ENCODE measurements at regions not wholly inside any gene's neighbourhood (a gene's known extent, or its start where the extent isn't known, plus 50 kb on each side); places are given as distances from the start of the nearest gene placed in this dataset.

DNA sequence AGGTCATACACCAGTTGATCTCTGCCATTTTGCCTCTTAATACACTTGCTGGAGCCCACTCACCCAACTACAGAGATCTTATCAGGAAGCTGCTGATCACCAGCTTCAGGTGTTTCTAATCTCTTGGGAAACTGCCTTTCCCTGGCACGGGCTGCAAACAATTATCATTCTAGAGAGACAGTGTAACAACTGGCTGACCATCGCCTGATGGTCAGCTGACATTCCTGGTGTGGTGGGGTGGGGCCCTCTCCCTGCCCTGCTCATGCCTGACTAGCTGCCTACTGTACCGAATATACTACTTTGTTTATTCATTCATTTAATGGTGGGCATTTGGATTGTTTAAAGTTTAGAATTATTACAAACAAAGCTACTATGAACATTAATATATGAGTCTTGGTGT is 311.5 kb downstream of the CBLN2 start:
- TF ChIP-seq NFRKB (IDR thresholded peaks at IDR 0.05) (no peak), L3MBTL2 (conservative IDR thresholded peaks at IDR 0.05) (no peak), LEF1 (IDR thresholded peaks at IDR 0.05; ENCODE audit: borderline replicate concordance) (no peak), HDGF (IDR thresholded peaks at IDR 0.05; ENCODE audit: borderline replicate concordance) (no peak), FOXM1 (IDR thresholded peaks at IDR 0.05; ENCODE audit: borderline replicate concordance) (no peak), SUZ12 (IDR thresholded peaks at IDR 0.05) (no peak), TARDBP (IDR thresholded peaks at IDR 0.05) (no peak), FOXA1 (IDR thresholded peaks at IDR 0.05) (no peak), ZNF384 (IDR thresholded peaks at IDR 0.05) (no peak), BHLHE40 (IDR thresholded peaks at IDR 0.05; ENCODE audit: borderline replicate concordance) (no peak), ELF4 (IDR thresholded peaks at IDR 0.05) (no peak), FOXK2 (IDR thresholded peaks at IDR 0.05) (no peak)

DNA sequence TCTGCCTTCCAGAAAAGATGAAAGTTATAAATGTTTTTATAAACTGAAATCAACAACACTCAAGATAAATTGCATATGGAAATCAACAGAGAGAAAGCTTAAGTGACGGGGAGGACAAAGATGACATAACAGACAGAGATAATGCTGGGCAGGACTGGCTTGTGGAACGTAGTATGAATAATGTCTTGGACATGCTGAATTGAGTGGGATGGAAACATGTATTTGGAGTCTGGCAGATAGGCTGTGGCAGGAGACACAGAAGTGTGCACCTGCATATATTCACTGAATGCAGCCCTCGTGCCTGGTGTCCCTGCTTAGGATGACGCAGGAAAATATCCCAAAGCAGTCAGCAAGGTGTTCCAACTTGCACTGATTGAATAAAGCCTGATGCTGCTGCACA is 318.2 kb downstream of the CBLN2 start:
- no peak for DNase-seq (ENCODE audit: extremely low spot score)
- ChIA-PET CTCF (no interaction called here), POLR2A (no interaction called here)
- TF ChIP-seq ARNT (IDR thresholded peaks at IDR 0.05) (no peak), SP1 (IDR thresholded peaks at IDR 0.05) (no peak), HDGF (IDR thresholded peaks at IDR 0.05; ENCODE audit: borderline replicate concordance) (no peak), FOXM1 (IDR thresholded peaks at IDR 0.05; ENCODE audit: borderline replicate concordance) (no peak), ELF4 (IDR thresholded peaks at IDR 0.05) (no peak), SUZ12 (IDR thresholded peaks at IDR 0.05) (no peak), ZNF384 (IDR thresholded peaks at IDR 0.05) (no peak), TARDBP (IDR thresholded peaks at IDR 0.05) (no peak), FOXK2 (IDR thresholded peaks at IDR 0.05) (no peak), NFRKB (IDR thresholded peaks at IDR 0.05) (no peak), CTBP1 (IDR thresholded peaks at IDR 0.05; ENCODE audit: borderline replicate concordance) (no peak), L3MBTL2 (conservative IDR thresholded peaks at IDR 0.05) (no peak), FOXA1 (IDR thresholded peaks at IDR 0.05) (no peak), BHLHE40 (IDR thresholded peaks at IDR 0.05; ENCODE audit: borderline replicate concordance) (no peak), LEF1 (IDR thresholded peaks at IDR 0.05; ENCODE audit: borderline replicate concordance) (no peak)
- TF ChIP-seq, protein P1, sequence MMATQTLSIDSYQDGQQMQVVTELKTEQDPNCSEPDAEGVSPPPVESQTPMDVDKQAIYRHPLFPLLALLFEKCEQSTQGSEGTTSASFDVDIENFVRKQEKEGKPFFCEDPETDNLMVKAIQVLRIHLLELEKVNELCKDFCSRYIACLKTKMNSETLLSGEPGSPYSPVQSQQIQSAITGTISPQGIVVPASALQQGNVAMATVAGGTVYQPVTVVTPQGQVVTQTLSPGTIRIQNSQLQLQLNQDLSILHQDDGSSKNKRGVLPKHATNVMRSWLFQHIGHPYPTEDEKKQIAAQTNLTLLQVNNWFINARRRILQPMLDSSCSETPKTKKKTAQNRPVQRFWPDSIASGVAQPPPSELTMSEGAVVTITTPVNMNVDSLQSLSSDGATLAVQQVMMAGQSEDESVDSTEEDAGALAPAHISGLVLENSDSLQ (IDR thresholded peaks at IDR 0.05): no peak

More for the DNA sequence above, 311.5 kb downstream of the CBLN2 start:
- no peak for DNase-seq (ENCODE audit: extremely low spot score)
- CTCF ChIA-PET: no interaction called here
- POLR2A ChIA-PET: no interaction called here

DNA sequence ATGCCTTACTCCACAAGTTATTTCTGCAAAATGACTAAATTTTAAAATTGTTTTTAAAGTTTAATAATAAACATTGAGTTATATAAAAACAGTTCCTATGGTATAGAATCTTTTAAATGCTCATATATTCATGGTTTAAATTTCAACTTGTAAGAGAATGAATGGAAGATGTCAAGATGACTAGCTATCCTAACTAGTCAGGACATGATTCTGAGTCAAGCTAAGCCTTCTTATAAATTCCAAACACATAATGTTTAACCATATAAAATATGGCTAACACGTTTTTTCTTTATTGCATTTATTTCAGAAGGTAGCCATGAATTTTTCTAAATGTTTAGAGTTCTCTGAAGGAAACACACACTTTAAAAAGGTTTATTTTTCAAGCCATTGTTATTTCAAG is 320.4 kb downstream of the CBLN2 start:
- CTCF ChIA-PET: no interaction called here
- no peak for DNase-seq (ENCODE audit: extremely low spot score)
- POLR2A ChIA-PET: no interaction called here
- TF ChIP-seq LEF1 (IDR thresholded peaks at IDR 0.05; ENCODE audit: borderline replicate concordance): no peak
- no peak for TF ChIP-seq ARNT (IDR thresholded peaks at IDR 0.05)
- TF ChIP-seq FOXA1 (IDR thresholded peaks at IDR 0.05): no peak
- TF ChIP-seq TARDBP (IDR thresholded peaks at IDR 0.05): no peak
- TF ChIP-seq, protein P1 (IDR thresholded peaks at IDR 0.05): no peak
- no peak for TF ChIP-seq FOXK2 (IDR thresholded peaks at IDR 0.05)
- TF ChIP-seq HDGF (IDR thresholded peaks at IDR 0.05; ENCODE audit: borderline replicate concordance): no peak
- no peak for TF ChIP-seq CTBP1 (IDR thresholded peaks at IDR 0.05; ENCODE audit: borderline replicate concordance)
- TF ChIP-seq ELF4 (IDR thresholded peaks at IDR 0.05): no peak
- TF ChIP-seq L3MBTL2 (conservative IDR thresholded peaks at IDR 0.05): no peak
- TF ChIP-seq ZNF384 (IDR thresholded peaks at IDR 0.05): no peak
- TF ChIP-seq NFRKB (IDR thresholded peaks at IDR 0.05): no peak
- TF ChIP-seq FOXM1 (IDR thresholded peaks at IDR 0.05; ENCODE audit: borderline replicate concordance): no peak
- TF ChIP-seq BHLHE40 (IDR thresholded peaks at IDR 0.05; ENCODE audit: borderline replicate concordance): no peak
- no peak for TF ChIP-seq SP1 (IDR thresholded peaks at IDR 0.05)
- TF ChIP-seq SUZ12 (IDR thresholded peaks at IDR 0.05): no peak

DNA sequence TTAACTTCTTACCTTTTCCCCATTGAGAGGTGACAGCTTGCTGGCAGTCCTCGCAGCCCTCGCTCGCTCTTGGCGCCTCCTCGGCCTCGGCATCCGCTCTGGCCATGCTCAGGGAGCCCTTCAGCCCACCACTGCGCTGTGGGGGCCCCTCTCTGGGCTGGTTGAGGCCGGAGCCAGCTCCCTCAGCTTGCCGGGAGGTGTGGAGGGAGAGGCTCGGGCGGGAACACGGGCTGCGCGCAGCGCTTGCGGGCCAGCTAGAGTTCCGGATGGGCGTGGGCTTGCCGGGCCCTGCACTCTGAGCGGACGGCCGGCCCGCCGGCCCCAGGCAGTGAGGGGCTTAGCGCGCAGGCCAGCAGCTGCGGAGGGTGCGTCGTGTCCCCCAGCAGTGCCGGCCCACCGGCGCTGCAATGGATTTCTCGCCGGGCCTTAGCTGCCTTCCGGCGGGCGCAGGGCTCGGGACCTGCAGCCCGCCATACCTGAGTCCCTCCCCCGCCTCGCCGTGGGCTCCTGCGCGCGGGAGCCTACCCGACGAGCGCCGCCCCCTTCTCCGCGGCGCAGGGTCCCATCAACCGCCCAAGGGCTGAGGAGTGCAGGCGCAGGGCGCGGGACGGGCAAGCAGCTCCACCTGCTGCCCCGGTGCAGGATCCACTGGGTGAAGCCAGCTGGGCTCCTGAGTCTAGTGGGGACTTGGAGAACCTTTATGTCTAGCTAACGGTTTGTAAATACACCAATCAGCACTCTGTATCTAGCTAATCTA is 335.0 kb downstream of the CBLN2 start:
- TF ChIP-seq TARDBP (IDR thresholded peaks at IDR 0.05) (no peak), HDGF (IDR thresholded peaks at IDR 0.05; ENCODE audit: borderline replicate concordance) (no peak), FOXA1 (IDR thresholded peaks at IDR 0.05) (no peak), LEF1 (IDR thresholded peaks at IDR 0.05; ENCODE audit: borderline replicate concordance) (no peak), FOXK2 (IDR thresholded peaks at IDR 0.05) (no peak), ZNF384 (IDR thresholded peaks at IDR 0.05) (no peak), ELF4 (IDR thresholded peaks at IDR 0.05) (no peak), SP1 (IDR thresholded peaks at IDR 0.05) (no peak), SUZ12 (IDR thresholded peaks at IDR 0.05) (no peak), BHLHE40 (IDR thresholded peaks at IDR 0.05; ENCODE audit: borderline replicate concordance) (no peak), ARNT (IDR thresholded peaks at IDR 0.05) (no peak)
- TF ChIP-seq, protein P1 (IDR thresholded peaks at IDR 0.05): no peak
- POLR2A ChIA-PET: no interaction called here
- CTCF ChIA-PET: no interaction called here

DNA sequence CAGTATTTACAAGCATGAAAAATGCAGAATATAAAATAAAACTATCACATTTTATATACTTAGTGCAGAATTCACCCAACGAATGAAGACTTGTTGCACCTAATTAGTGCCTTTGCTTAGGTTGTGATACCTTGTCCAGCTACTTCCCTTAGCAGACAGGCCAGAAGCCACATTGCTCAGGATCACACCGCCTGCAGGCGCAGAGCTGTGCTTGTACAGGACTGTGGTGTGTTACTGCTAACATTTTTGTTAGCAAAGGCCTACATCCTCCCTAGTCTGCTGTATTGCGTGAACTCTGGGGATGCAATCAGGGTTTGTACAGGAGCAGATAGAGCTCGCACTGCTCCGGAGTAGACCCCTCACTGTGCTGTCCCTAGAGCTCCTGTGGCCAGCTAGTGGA is 336.9 kb downstream of the CBLN2 start:
- TF ChIP-seq NFRKB (IDR thresholded peaks at IDR 0.05) (no peak), ARNT (IDR thresholded peaks at IDR 0.05) (no peak), TARDBP (IDR thresholded peaks at IDR 0.05) (no peak), LEF1 (IDR thresholded peaks at IDR 0.05; ENCODE audit: borderline replicate concordance) (no peak)
- TF ChIP-seq, protein P1 (IDR thresholded peaks at IDR 0.05): no peak
- no peak for DNase-seq (ENCODE audit: extremely low spot score)
- POLR2A ChIA-PET: no interaction called here
- CTCF ChIA-PET: no interaction called here

More for the DNA sequence above, 335.0 kb downstream of the CBLN2 start:
- no peak for DNase-seq (ENCODE audit: extremely low spot score)
